ENCODE measurements at regions not wholly inside any gene's neighbourhood (a gene's known extent, or its start where the extent isn't known, plus 50 kb on each side); places are given as distances from the start of the nearest gene placed in this dataset.

DNA sequence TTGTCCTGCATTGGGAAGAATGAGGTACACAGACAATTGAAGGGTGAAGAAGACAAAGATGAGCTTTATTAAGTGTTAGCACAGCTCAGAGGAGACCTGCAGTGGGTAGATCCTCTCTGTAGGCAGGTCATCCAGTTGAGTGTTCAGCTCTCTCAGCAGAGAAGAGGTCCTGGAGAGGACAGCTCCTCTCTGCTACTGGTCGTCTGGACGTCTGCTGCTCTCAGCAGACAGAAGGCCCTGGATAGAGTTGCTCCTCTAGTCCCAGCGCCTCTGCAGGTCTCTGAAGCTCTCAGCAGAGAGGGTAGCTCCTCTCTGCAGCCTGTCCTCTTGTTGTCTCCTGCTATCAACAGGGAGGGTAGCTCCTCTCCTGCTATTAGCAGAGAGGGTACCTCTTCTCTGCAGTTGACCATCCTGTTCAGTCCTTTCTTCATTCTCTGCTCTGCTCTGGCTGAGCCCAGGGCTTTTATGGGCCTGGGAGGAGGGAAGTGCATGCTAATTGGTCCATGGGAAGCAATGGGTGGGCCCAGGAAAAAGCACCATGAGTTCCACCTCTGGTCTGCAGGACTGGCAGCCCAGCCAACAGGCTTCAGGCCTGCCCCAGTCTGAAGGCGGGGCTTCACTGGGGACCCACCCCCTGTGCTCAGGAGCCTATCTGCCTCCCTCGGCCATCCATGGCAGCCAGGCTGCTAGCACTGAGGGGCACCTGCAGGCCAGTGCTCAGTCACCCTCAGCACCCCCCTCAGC is 54.1 kb upstream of the IBSP start:
- Histone ChIP-seq H3K4me1 (no peaks in the 10 kb centered on the region), H3K27me3 (no peaks in the 10 kb centered on the region), H3K27ac (no peak overlapping the region), H3K36me3 (no peaks in the 10 kb centered on the region), H3K4me3 (no peak overlapping the region), H3K9me3 (no peaks in the 10 kb centered on the region)
- TF ChIP-seq, protein P1, sequence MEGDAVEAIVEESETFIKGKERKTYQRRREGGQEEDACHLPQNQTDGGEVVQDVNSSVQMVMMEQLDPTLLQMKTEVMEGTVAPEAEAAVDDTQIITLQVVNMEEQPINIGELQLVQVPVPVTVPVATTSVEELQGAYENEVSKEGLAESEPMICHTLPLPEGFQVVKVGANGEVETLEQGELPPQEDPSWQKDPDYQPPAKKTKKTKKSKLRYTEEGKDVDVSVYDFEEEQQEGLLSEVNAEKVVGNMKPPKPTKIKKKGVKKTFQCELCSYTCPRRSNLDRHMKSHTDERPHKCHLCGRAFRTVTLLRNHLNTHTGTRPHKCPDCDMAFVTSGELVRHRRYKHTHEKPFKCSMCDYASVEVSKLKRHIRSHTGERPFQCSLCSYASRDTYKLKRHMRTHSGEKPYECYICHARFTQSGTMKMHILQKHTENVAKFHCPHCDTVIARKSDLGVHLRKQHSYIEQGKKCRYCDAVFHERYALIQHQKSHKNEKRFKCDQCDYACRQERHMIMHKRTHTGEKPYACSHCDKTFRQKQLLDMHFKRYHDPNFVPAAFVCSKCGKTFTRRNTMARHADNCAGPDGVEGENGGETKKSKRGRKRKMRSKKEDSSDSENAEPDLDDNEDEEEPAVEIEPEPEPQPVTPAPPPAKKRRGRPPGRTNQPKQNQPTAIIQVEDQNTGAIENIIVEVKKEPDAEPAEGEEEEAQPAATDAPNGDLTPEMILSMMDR (IDR thresholded peaks at IDR 0.05): no peak
- TF ChIP-seq POLR2A (IDR thresholded peaks at IDR 0.05): no peak
- intact Hi-C loops (cut with DNase I): no loop called here
- ATAC-seq (no peak), DNase-seq (no peak)
- WGBS (ENCODE audit: insufficient coverage, low coverage, low lambda C conversion rate, missing lambda C conversion rate): no CpG with 5 or more reads among the region's 5 CpGs

DNA sequence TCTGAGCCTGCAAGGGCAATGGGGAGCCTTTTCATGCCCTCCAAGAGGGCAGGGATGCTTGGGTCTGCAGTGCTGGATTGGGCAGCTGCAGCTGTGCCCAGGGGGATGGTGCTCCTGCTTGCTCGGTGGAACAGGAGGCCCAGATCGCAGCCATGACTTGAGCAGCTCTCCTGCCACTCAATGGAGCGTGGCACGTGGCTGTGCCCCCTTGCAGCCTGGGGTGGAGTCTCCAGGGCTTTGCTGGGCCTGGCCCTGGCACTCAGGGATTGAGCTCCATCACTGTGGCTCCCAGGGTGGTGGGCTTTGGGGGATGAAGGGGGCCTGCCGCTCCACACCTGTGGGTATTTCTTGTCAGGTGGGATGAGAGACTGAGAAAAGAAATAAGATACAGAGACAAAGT is 53.4 kb upstream of the IBSP start:
- WGBS (ENCODE audit: insufficient coverage, low coverage, low lambda C conversion rate, missing lambda C conversion rate): 80% methylated on average over 1 of the region's 5 CpGs
- intact Hi-C loops (cut with DNase I): no loop called here
- Histone ChIP-seq H3K36me3 (no peaks in the 10 kb centered on the region), H3K27ac (no peak overlapping the region), H3K27me3 (no peaks in the 10 kb centered on the region), H3K9me3 (no peaks in the 10 kb centered on the region), H3K4me3 (no peak overlapping the region), H3K4me1 (no peaks in the 10 kb centered on the region)
- ATAC-seq (no peak), DNase-seq (no peak)
- TF ChIP-seq, protein P1 (IDR thresholded peaks at IDR 0.05): no peak
- TF ChIP-seq POLR2A (IDR thresholded peaks at IDR 0.05): no peak

Small RNA genes lying in the stretch of these regions (small RNA-seq; reads per million reads assigned to genes)
- 0 reads per million in 2 experiments for gene RF00019
